EH (cell line): ENCODE measurements at regions not wholly inside any gene's neighbourhood (a gene's known extent, or its start where the extent isn't known, plus 50 kb on each side); places are given as distances from the start of the nearest gene placed in this dataset.

ENCODE experiments used
- DNase-seq: peaks from one replicate; pipeline ENCODE4 v3.0.0-alpha.2; 2015; ENCODE audit warnings: low read depth

- peak; percentile 89 for DNase-seq
Measured at GRCh38 chr7:47690902-47691558, 109.1 kb upstream of the TNS3 start.

GRCh38 chr7:47689558-47689957 is 107.6 kb upstream of the TNS3 start:
- no peak for DNase-seq

- no peak for DNase-seq
Measured at GRCh38 chr7:47688311-47689100, 106.6 kb upstream of the TNS3 start.

GRCh38 chr7:47685712-47686376 is 103.9 kb upstream of the TNS3 start:
- DNase-seq: peak; percentile 48

GRCh38 chr7:47685151-47685550 is 103.2 kb upstream of the TNS3 start:
- DNase-seq: no peak

GRCh38 chr7:47684728-47685127 is 102.8 kb upstream of the TNS3 start:
- DNase-seq: no peak

GRCh38 chr7:47683485-47683898 is 101.6 kb upstream of the TNS3 start:
- DNase-seq: no peak

- DNase-seq: no peak
Measured at GRCh38 chr7:47682874-47683273, 101.0 kb upstream of the TNS3 start.

- no peak for DNase-seq
Measured at GRCh38 chr7:47681249-47681810, 99.4 kb upstream of the TNS3 start.

GRCh38 chr7:47678641-47679380 is 96.9 kb upstream of the TNS3 start:
- DNase-seq: no peak

GRCh38 chr7:47677664-47678063 is 95.8 kb upstream of the TNS3 start:
- DNase-seq: peak; percentile 91

- DNase-seq: no peak
Measured at GRCh38 chr7:47677093-47677492, 95.2 kb upstream of the TNS3 start.

- DNase-seq: peak; percentile 31
Measured at GRCh38 chr7:47672977-47673381, 91.1 kb upstream of the TNS3 start.

GRCh38 chr7:47672271-47672791 is 90.4 kb upstream of the TNS3 start:
- DNase-seq: no peak

GRCh38 chr7:47671358-47671757 is 89.4 kb upstream of the TNS3 start:
- no peak for DNase-seq

GRCh38 chr7:47670729-47671128 is 88.8 kb upstream of the TNS3 start:
- DNase-seq: no peak

- peak; percentile 89 for DNase-seq
Measured at GRCh38 chr7:47669901-47670384, 88.0 kb upstream of the TNS3 start.

GRCh38 chr7:47669178-47669891 is 87.4 kb upstream of the TNS3 start:
- peak; percentile 95 for DNase-seq

- peak; percentile 70 for DNase-seq
Measured at GRCh38 chr7:47666164-47666862, 84.4 kb upstream of the TNS3 start.

- DNase-seq: no peak
Measured at GRCh38 chr7:47664650-47665195, 82.8 kb upstream of the TNS3 start.
